ENCODE measurements at regions not wholly inside any gene's neighbourhood (a gene's known extent, or its start where the extent isn't known, plus 50 kb on each side); places are given as distances from the start of the nearest gene placed in this dataset.

GRCh38 chr12:11595080-11595479 is 54.4 kb upstream of the ETV6 start:
- no peaks in the 10 kb centered on the region for H3K36me3 ChIP-seq (ENCODE audit: control insufficient read depth in 2 of 3, insufficient read depth in 3 of 3, low read length in 3 of 3)
- H3K27ac ChIP-seq (ENCODE audit: low read depth, low read length): no peak overlapping the region
- intact Hi-C loops (cut with micrococcal nuclease): no loop called here
- POLR2A ChIA-PET: interaction anchor here (0.6 kb wide), 1 partner anchor 480 kb away, joined by 6 read pairs; no protein-coding TSS in a partner anchor
- peaks cover 0 to 5% (median 0%) of the 10 kb centered on the region in 5 donors for H3K27me3 Mint-ChIP-seq
- peak overlapping the region in 1 of 9 donors; percentile 21 for H3K27ac Mint-ChIP-seq
- H3K4me3 ChIP-seq (ENCODE audit: low read length): no peak overlapping the region
- H3K36me3 Mint-ChIP-seq: no peaks in the 10 kb centered on the region
- H3K4me1 Mint-ChIP-seq: peaks cover 4 to 12% (median 8%) of the 10 kb centered on the region in 7 donors
- ATAC-seq (peak; percentile 62), DNase-seq (no peak)
- no peaks in the 10 kb centered on the region for H3K4me1 ChIP-seq (ENCODE audit: control insufficient read depth in 2 of 2, insufficient read depth in 2 of 2, low read length in 2 of 2)
- H3K27me3 ChIP-seq (ENCODE audit: control insufficient read depth in 2 of 2, insufficient read depth in 2 of 2, low read length in 2 of 2): no peaks in the 10 kb centered on the region
- H3K9me3 ChIP-seq (ENCODE audit: control insufficient read depth in 2 of 3, low read length in 3 of 3): no peaks in the 10 kb centered on the region
- H3K9me3 Mint-ChIP-seq: peaks cover 0 to 11% (median 0%) of the 10 kb centered on the region in 11 donors
- CTCF ChIA-PET: interaction anchor here (1.0 kb wide), 1 partner anchor 15 kb away, joined by 3 read pairs; no protein-coding TSS in a partner anchor
- H3K4me3 Mint-ChIP-seq: no peak overlapping the region

GRCh38 chr12:11596141-11596540 is 53.3 kb upstream of the ETV6 start:
- ChIA-PET CTCF (no interaction called here), POLR2A (no interaction called here)
- Mint-ChIP-seq H3K9me3 (peaks cover 0 to 11% (median 0%) of the 10 kb centered on the region in 11 donors), H3K4me1 (peaks cover 4 to 20% (median 12%) of the 10 kb centered on the region in 7 donors), H3K27ac (peak overlapping the region in 1 of 9 donors; percentile 35), H3K36me3 (no peaks in the 10 kb centered on the region), H3K27me3 (peaks cover 0 to 5% (median 0%) of the 10 kb centered on the region in 5 donors), H3K4me3 (no peak overlapping the region)
- H3K4me1 ChIP-seq (ENCODE audit: control insufficient read depth in 2 of 2, insufficient read depth in 2 of 2, low read length in 2 of 2): no peaks in the 10 kb centered on the region
- no peak for DNase-seq
- intact Hi-C loops (cut with micrococcal nuclease): no loop called here
- H3K27me3 ChIP-seq (ENCODE audit: control insufficient read depth in 2 of 2, insufficient read depth in 2 of 2, low read length in 2 of 2): no peaks in the 10 kb centered on the region
- H3K27ac ChIP-seq (ENCODE audit: low read depth, low read length): no peak overlapping the region
- no peak overlapping the region for H3K4me3 ChIP-seq (ENCODE audit: low read length)
- ATAC-seq: no peak
- H3K36me3 ChIP-seq (ENCODE audit: control insufficient read depth in 2 of 3, insufficient read depth in 3 of 3, low read length in 3 of 3): no peaks in the 10 kb centered on the region
- no peaks in the 10 kb centered on the region for H3K9me3 ChIP-seq (ENCODE audit: control insufficient read depth in 2 of 3, low read length in 3 of 3)

DNA sequence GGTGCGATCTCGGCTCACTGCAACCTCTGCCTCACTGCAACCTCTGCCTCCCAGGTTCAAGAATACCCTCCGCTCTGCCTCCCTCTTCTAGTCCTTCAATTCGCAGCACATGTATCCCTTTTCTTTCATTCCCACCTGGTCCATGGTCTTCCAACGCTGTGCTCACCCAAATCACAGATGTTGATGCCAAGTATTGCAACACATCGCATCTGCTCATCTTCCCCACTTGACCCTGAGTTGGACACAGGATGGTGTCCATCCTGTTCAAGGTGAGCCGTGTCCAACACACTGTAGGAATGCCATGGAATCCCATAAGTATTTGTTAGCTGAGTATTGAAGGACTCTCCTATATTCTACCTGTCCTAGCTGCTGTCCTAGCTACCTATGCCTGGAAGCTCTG is 50.6 kb upstream of the ETV6 start:
- intact Hi-C loops (cut with micrococcal nuclease): no loop called here
- Histone ChIP-seq H3K9me3 (ENCODE audit: control insufficient read depth in 2 of 3, low read length in 3 of 3) (no peaks in the 10 kb centered on the region), H3K4me1 (ENCODE audit: control insufficient read depth in 2 of 2, insufficient read depth in 2 of 2, low read length in 2 of 2) (no peaks in the 10 kb centered on the region), H3K36me3 (ENCODE audit: control insufficient read depth in 2 of 3, insufficient read depth in 3 of 3, low read length in 3 of 3) (no peaks in the 10 kb centered on the region), H3K4me3 (ENCODE audit: low read length) (no peak overlapping the region), H3K27me3 (ENCODE audit: control insufficient read depth in 2 of 2, insufficient read depth in 2 of 2, low read length in 2 of 2) (no peaks in the 10 kb centered on the region), H3K27ac (ENCODE audit: low read depth, low read length) (no peak overlapping the region)
- H3K36me3 Mint-ChIP-seq: no peaks in the 10 kb centered on the region
- DNase-seq (no peak), ATAC-seq (no peak)
- H3K27ac Mint-ChIP-seq: no peak overlapping the region
- ChIA-PET POLR2A (no interaction called here), CTCF (interaction anchor here (0.6 to 0.7 kb wide), 2 partner anchors 44 to 1654 kb away, joined by 4 to 5 read pairs; no protein-coding TSS in a partner anchor)
- H3K9me3 Mint-ChIP-seq: no peaks in the 10 kb centered on the region
- H3K27me3 Mint-ChIP-seq: peaks cover 0 to 3% (median 0%) of the 10 kb centered on the region in 5 donors
- H3K4me3 Mint-ChIP-seq: no peak overlapping the region
- peaks cover 4 to 24% (median 9%) of the 10 kb centered on the region in 7 donors for H3K4me1 Mint-ChIP-seq
